ENCODE measurements at regions not wholly inside any gene's neighbourhood (a gene's known extent, or its start where the extent isn't known, plus 50 kb on each side); places are given as distances from the start of the nearest gene placed in this dataset.

DNA sequence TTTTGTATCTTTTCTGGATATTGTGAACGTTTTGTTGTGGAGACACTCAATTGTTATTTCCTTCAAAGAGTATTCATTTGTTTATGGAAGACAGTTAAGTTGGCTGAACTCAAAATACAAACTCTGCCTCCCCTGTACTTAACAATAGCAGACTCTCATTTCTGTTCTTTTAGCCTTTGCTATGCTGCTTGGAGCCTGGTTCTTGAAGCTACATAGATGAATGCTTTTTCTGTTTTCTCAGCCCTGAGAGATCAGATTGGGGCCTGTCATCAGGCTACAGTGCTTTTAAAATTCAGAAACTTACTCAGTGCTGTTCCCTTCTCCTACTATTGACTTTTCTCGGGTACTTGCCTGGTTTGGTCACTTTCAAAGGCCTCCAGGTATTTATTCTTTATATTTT, 215.7 kb upstream of the LYPLAL1 start:
- no peak for DNase-seq (ENCODE audit: extremely low read depth in 1 of 4, low spot score in 3 of 4)
- intact Hi-C loops (cut with micrococcal nuclease), result no loop called here
- ChIA-PET POLR2A (no interaction called here), CTCF (ENCODE audit: low intra/inter-chr PET ratio) (no interaction called here)
- BruUV-seq (replicated peaks), result no TSS peak
- Histone ChIP-seq H3K36me3 (ENCODE audit: control insufficient read depth, insufficient read depth, low read length) (no peaks in the 10 kb centered on the region), H3K27ac (ENCODE audit: extremely low read depth, low read depth, low read length) (no peak overlapping the region), H3K79me2 (ENCODE audit: control insufficient read depth, insufficient read depth, low read length) (no peaks in the 10 kb centered on the region), H3K27me3 (ENCODE audit: control insufficient read depth in 2 of 2, insufficient read depth in 2 of 2, low read length in 2 of 2) (no peaks in the 10 kb centered on the region), H4K20me1 (replicated peaks; ENCODE audit: control insufficient read depth, insufficient read depth, low read length) (no peaks in the 10 kb centered on the region), H3K4me3 (no peak overlapping the region), H3K4me2 (ENCODE audit: insufficient read depth, low read length) (no peak overlapping the region), H2AFZ (ENCODE audit: low read depth, low read length) (no peak overlapping the region), H3K9ac (ENCODE audit: insufficient read depth in 1 of 2, low read depth in 2 of 2, low read length in 2 of 2) (no peak overlapping the region), H3K4me1 (replicated peaks in 1 of 2; ENCODE audit: control insufficient read depth in 2 of 2, insufficient read depth in 2 of 2, low read length in 2 of 2) (no peaks in the 10 kb centered on the region), H3K9me3 (replicated peaks; ENCODE audit: control insufficient read depth, insufficient read depth, low read depth, low read length) (no peaks in the 10 kb centered on the region), H3K9me1 (ENCODE audit: control insufficient read depth, insufficient read depth, low read length) (no peaks in the 10 kb centered on the region)
- ATAC-seq, result no peak
- in situ Hi-C loops (cut with MboI), result no loop called here
- TF ChIP-seq LARP7 (IDR thresholded peaks at IDR 0.05) (no peak), ZNF696 (CRISPR knock-in tag; conservative IDR thresholded peaks at IDR 0.05) (no peak), ZBTB49 (CRISPR knock-in tag; IDR thresholded peaks at IDR 0.05; ENCODE audit: borderline replicate concordance) (no peak), ZNF121 (CRISPR knock-in tag; conservative IDR thresholded peaks at IDR 0.05) (no peak), ETS2 (tag; IDR thresholded peaks at IDR 0.05; ENCODE audit: borderline replicate concordance, poor library complexity, severe bottlenecking) (no peak), POLR2A (conservative IDR thresholded peaks at IDR 0.05) (no peak), ZBTB17 (CRISPR knock-in tag; IDR thresholded peaks at IDR 0.05) (no peak)
- TF ChIP-seq, protein P1, sequence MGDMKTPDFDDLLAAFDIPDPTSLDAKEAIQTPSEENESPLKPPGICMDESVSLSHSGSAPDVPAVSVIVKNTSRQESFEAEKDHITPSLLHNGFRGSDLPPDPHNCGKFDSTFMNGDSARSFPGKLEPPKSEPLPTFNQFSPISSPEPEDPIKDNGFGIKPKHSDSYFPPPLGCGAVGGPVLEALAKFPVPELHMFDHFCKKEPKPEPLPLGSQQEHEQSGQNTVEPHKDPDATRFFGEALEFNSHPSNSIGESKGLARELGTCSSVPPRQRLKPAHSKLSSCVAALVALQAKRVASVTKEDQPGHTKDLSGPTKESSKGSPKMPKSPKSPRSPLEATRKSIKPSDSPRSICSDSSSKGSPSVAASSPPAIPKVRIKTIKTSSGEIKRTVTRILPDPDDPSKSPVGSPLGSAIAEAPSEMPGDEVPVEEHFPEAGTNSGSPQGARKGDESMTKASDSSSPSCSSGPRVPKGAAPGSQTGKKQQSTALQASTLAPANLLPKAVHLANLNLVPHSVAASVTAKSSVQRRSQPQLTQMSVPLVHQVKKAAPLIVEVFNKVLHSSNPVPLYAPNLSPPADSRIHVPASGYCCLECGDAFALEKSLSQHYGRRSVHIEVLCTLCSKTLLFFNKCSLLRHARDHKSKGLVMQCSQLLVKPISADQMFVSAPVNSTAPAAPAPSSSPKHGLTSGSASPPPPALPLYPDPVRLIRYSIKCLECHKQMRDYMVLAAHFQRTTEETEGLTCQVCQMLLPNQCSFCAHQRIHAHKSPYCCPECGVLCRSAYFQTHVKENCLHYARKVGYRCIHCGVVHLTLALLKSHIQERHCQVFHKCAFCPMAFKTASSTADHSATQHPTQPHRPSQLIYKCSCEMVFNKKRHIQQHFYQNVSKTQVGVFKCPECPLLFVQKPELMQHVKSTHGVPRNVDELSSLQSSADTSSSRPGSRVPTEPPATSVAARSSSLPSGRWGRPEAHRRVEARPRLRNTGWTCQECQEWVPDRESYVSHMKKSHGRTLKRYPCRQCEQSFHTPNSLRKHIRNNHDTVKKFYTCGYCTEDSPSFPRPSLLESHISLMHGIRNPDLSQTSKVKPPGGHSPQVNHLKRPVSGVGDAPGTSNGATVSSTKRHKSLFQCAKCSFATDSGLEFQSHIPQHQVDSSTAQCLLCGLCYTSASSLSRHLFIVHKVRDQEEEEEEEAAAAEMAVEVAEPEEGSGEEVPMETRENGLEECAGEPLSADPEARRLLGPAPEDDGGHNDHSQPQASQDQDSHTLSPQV (IDR thresholded peaks at IDR 0.05), result no peak
- FAIRE-seq, result no peak
- 0% methylated on average over 2 of the region's 2 CpGs for WGBS (ENCODE audit: insufficient coverage, low coverage, missing lambda C conversion rate)
